Activated naive CD4-positive, alpha-beta T cell treated with anti-CD3 and anti-CD28 coated beads for 36 hours (primary cell): ENCODE measurements at regions not wholly inside any gene's neighbourhood (a gene's known extent, or its start where the extent isn't known, plus 50 kb on each side); places are given as distances from the start of the nearest gene placed in this dataset.

Source experiments
- CTCF ChIA-PET: fragments of 350-600 bp; sonication (Branson Sonifier 250); formaldehyde crosslinking; loops from one replicate; lab custom pipeline; 2021; ENCODE audit warnings: antibody characterized with exemption; lab: Charles Lee
- DNase-seq: peaks from one replicate; pipeline ENCODE4 v3.0.0-alpha.2; 2020
- H3K27ac Mint-ChIP-seq: one replicate; pipeline ENCODE4 v1.8.0; 2021; ENCODE audit warnings: mild to moderate bottlenecking, mixed read lengths
- H3K27me3 Mint-ChIP-seq: one replicate; pipeline ENCODE4 v1.8.0; 2021; ENCODE audit warnings: low read depth, mixed read lengths
- H3K36me3 Mint-ChIP-seq: one replicate; pipeline ENCODE4 v1.8.0; 2021; ENCODE audit warnings: low read depth, mixed read lengths
- H3K4me1 Mint-ChIP-seq: one replicate; pipeline ENCODE4 v1.8.0; 2021; ENCODE audit warnings: low read depth, mixed read lengths
- H3K4me3 Mint-ChIP-seq: one replicate; pipeline ENCODE4 v1.8.0; 2021; ENCODE audit warnings: mild to moderate bottlenecking, moderate library complexity, mixed read lengths
- H3K9me3 Mint-ChIP-seq: one replicate; pipeline ENCODE4 v1.8.0; 2021; ENCODE audit warnings: mixed read lengths
- intact Hi-C: fragments of 100-400 bp; cut with micrococcal nuclease; formaldehyde crosslinking; loops from one replicate; pipeline ENCODE4 v1.15.1; 2023

DNA sequence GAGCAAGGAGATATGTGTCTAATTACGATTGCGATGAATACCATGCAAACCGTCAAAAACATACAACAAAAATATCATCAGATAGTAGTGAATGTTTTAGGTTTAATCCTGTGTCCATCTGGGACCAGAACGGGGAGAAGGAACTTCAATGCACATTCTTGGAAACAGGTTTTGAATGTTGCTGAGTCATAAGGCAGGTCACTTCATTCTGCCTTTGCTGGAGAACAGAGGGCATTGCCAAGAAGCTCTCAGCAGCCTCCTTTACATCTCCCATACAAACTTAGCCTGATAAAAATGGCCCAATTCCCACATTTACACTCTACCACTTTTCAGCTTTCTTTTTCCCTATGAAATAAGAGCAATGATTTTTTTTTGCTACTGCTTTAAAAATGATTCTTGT lies 78.0 kb upstream of the KCNJ6 start:
- H3K27me3 Mint-ChIP-seq, result peaks cover 15% of the 10 kb centered on the region
- CTCF ChIA-PET, result no interaction called here
- DNase-seq, result no peak

DNA sequence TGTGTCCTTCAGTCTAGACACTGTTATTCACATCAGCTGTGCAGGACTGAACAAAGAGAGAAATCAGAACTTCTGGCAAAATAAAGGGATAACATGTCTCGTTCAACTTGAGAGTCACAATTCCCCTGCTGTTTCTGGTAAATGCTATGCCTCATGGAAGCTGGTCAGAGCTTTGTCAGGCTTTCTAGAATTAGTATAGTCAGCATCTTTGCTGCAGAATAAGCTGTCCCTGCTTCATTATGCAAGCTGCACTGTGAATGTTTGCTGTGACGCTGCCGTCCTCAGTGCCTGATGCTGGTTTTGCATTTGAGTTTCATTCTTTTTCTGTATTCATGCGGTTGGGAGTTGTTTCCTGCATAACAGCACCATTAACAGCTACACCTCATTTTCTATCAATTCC lies 96.4 kb upstream of the KCNJ6 start:
- Mint-ChIP-seq H3K36me3 (no peaks in the 10 kb centered on the region), H3K27me3 (peaks cover 6% of the 10 kb centered on the region), H3K9me3 (peaks cover 4% of the 10 kb centered on the region), H3K27ac (no peak overlapping the region), H3K4me1 (no peaks in the 10 kb centered on the region), H3K4me3 (no peak overlapping the region)
- intact Hi-C loops, result no loop called here
- CTCF ChIA-PET, result no interaction called here
- no peak for DNase-seq

More for the DNA sequence above, 78.0 kb upstream of the KCNJ6 start:
- H3K4me1 Mint-ChIP-seq, result no peaks in the 10 kb centered on the region
- H3K4me3 Mint-ChIP-seq, result no peak overlapping the region
- no peaks in the 10 kb centered on the region for H3K9me3 Mint-ChIP-seq
- no peak overlapping the region for H3K27ac Mint-ChIP-seq
- intact Hi-C loops, result no loop called here
- H3K36me3 Mint-ChIP-seq, result no peaks in the 10 kb centered on the region

DNA sequence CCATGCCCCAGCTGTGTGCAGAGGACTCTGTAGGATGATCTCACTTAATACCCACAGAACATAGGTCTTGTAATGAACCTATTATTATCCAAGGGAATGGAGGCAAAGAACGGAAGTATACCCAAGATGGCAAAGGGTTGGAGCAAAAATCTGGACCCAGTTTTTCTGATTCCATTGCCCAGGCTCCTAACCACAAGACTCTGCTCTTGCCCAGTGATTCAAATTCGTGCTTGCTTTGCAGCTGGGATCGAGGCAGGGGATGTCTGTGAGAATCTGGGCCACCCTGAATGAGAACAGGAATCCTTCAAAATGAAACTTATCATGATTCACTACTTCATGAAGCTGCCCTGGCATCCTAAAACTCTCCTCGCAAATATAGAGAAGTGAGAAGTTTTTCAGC lies 97.5 kb upstream of the KCNJ6 start:
- DNase-seq, result no peak
- Mint-ChIP-seq H3K4me3 (no peak overlapping the region), H3K9me3 (peaks cover 4% of the 10 kb centered on the region), H3K36me3 (no peaks in the 10 kb centered on the region), H3K27ac (no peak overlapping the region), H3K4me1 (no peaks in the 10 kb centered on the region), H3K27me3 (peaks cover 13% of the 10 kb centered on the region)
- intact Hi-C loops, result no loop called here
- CTCF ChIA-PET, result no interaction called here

DNA sequence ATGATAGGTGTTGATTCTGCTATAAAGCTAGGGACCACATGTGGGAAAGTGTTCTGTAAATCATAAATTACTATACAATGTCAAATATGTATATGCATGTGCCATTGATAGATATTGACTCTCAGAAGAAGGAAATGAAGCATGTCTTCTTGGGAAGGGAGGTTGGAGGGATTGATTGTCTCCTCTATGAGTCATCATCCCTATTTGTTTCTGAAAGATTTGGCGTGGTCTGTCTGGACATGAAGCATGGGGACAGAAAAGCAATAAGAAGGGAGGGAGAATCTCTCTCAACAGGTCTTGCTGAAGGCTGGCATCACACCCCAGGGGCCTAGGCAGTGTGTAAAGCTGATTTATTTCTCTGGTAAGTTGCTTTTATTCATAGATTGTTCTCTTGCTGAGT lies 98.0 kb upstream of the KCNJ6 start:
- Mint-ChIP-seq H3K27me3 (peaks cover 14% of the 10 kb centered on the region), H3K9me3 (peaks cover 4% of the 10 kb centered on the region), H3K36me3 (no peaks in the 10 kb centered on the region), H3K4me3 (no peak overlapping the region), H3K27ac (no peak overlapping the region), H3K4me1 (no peaks in the 10 kb centered on the region)
- DNase-seq, result no peak
- intact Hi-C loops, result no loop called here
- CTCF ChIA-PET, result no interaction called here

DNA sequence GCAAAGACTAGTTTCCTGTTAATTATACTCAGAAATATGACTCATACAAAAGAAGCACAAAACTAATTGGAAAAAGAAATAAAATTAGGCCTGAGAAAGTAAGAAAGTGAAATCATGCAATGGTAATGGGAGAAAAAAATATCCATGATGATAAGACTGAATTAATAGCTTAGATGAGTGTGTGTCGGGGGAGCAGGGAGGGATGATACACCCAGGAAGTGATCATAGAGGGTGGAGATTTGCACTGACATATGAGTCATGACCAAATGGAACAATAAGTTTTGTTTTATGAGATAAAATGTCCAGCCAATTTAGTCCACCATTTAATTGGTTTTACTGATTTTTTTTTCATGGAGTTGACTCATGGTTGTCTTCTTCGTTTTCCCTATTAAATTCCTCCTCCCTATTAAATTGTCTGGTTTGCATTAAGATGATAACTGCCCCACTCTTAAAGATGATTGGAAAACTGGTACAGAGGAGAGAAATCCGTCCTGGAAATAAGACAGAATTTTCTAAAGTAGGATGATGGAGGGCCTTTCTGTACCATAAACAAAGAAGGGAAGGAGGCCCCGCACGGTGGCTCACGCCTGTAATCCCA lies 111.7 kb upstream of the KCNJ6 start:
- CTCF ChIA-PET, result no interaction called here
- no peak overlapping the region for H3K4me3 Mint-ChIP-seq
- H3K9me3 Mint-ChIP-seq, result no peaks in the 10 kb centered on the region
- no peak for DNase-seq
- intact Hi-C loops, result no loop called here
- no peaks in the 10 kb centered on the region for H3K36me3 Mint-ChIP-seq
- peaks cover 13% of the 10 kb centered on the region for H3K27me3 Mint-ChIP-seq
- H3K4me1 Mint-ChIP-seq, result no peaks in the 10 kb centered on the region
- no peak overlapping the region for H3K27ac Mint-ChIP-seq

DNA sequence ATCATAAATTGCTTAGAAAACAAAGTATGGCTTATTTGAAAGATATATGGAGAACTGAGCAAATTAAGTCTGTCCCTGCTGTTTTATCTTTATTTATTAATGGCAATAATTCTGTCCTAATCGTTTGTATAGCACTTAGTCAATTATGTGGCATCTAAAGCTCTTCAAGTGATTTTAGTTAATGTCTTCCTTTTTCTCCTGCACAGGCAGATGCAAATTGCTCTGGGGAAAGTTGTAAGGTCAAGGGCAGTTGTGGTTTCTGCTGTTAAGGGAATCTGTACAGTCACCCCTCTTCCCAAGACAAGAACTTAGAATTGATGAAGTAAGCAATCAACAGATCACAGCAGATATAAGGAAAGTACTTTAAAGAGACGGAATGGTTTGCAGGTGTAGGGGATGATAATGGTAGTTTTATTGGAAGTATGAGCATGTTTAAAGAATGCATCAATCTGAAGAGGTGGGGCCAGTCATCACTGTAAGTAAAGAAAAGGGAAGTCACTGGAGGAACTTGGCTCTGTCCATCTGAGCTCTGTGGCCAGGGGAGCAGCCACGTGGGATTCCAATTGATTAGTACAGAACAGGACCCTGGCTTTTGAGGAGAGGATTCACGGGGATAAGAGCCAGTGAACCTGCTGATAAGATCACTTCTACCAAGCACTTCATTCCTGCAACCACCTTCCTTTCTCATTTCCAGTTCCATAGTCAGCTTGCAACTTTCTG lies 116.0 kb upstream of the KCNJ6 start:
- Mint-ChIP-seq H3K27me3 (peaks cover 18% of the 10 kb centered on the region), H3K9me3 (no peaks in the 10 kb centered on the region), H3K4me3 (no peak overlapping the region), H3K4me1 (no peaks in the 10 kb centered on the region), H3K27ac (no peak overlapping the region), H3K36me3 (no peaks in the 10 kb centered on the region)
- DNase-seq, result no peak
- intact Hi-C loops, result no loop called here
- CTCF ChIA-PET, result no interaction called here

DNA sequence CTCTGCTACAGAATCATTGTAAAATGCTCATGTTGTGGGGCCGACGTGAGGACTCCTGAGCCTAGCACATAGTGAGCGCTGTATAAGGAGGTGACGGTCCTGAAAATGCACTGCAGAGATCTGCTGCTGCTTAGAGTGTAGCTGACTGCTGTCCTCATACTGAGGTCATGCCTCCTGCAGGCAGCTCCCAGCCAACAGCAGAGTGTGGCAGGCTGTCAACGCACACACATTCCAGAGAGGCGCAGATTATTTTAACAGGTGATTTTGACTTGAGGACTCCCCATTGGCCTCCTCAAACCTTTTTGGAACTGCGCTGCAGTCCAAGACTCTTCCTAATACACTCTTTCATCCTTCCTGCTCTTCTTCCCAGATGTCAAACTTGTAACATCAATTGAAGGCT lies 119.8 kb upstream of the KCNJ6 start:
- no peaks in the 10 kb centered on the region for H3K4me1 Mint-ChIP-seq
- DNase-seq, result no peak
- H3K27ac Mint-ChIP-seq, result no peak overlapping the region
- H3K9me3 Mint-ChIP-seq, result no peaks in the 10 kb centered on the region
- intact Hi-C loops, result no loop called here
- CTCF ChIA-PET, result no interaction called here
- H3K36me3 Mint-ChIP-seq, result no peaks in the 10 kb centered on the region
- peaks cover 10% of the 10 kb centered on the region for H3K27me3 Mint-ChIP-seq
- no peak overlapping the region for H3K4me3 Mint-ChIP-seq

DNA sequence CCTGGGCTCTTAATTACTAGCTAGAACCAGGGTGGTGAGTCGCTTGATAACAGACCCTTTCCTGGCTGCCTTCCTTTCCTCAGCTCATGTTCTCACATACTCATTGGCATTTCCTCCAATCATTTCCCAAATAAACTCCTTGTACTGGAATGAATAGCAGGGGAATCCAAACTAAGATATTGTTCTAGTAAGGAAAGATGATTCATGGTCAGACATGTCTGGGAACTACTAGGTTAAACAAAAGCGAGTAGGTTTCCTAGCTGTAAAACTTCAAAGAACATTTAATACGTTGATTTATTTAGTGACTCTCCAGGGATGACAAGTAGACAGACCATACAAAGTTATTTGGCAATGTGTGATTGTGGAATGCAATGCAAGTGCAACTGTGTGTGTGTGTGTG lies 121.2 kb upstream of the KCNJ6 start:
- DNase-seq, result no peak
- no peaks in the 10 kb centered on the region for H3K4me1 Mint-ChIP-seq
- CTCF ChIA-PET, result interaction anchor here (1.1 kb wide), 1 partner anchor 10 kb away, joined by 3 read pairs; no protein-coding TSS in a partner anchor
- H3K27me3 Mint-ChIP-seq, result peaks cover 8% of the 10 kb centered on the region
- H3K36me3 Mint-ChIP-seq, result no peaks in the 10 kb centered on the region
- no peak overlapping the region for H3K27ac Mint-ChIP-seq
- intact Hi-C loops, result no loop called here
- no peaks in the 10 kb centered on the region for H3K9me3 Mint-ChIP-seq
- H3K4me3 Mint-ChIP-seq, result no peak overlapping the region

DNA sequence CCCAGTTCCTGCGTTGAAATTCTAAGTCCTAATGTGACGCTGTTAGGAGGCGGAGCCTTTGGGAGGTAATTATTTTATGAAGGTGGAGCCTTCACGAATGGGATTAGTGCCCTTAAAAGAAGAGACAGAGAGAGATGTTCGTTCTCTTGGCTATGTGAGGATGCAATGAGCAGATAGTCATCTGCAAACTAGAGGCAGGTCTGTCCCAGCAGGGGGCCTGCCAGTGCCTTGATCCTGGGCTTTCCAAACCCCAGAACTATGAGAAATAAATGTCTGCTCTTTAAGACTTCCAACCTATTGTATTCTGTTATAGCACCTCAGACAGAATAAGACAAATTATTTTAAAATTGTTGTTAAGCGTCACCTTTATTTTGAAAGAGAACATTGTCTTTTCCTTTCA lies 123.1 kb upstream of the KCNJ6 start:
- no peak overlapping the region for H3K27ac Mint-ChIP-seq
- H3K36me3 Mint-ChIP-seq, result no peaks in the 10 kb centered on the region
- no peak overlapping the region for H3K4me3 Mint-ChIP-seq
- intact Hi-C loops, result no loop called here
- CTCF ChIA-PET, result no interaction called here
- DNase-seq, result no peak
- H3K9me3 Mint-ChIP-seq, result no peaks in the 10 kb centered on the region
- H3K27me3 Mint-ChIP-seq, result peaks cover 10% of the 10 kb centered on the region
- no peaks in the 10 kb centered on the region for H3K4me1 Mint-ChIP-seq

DNA sequence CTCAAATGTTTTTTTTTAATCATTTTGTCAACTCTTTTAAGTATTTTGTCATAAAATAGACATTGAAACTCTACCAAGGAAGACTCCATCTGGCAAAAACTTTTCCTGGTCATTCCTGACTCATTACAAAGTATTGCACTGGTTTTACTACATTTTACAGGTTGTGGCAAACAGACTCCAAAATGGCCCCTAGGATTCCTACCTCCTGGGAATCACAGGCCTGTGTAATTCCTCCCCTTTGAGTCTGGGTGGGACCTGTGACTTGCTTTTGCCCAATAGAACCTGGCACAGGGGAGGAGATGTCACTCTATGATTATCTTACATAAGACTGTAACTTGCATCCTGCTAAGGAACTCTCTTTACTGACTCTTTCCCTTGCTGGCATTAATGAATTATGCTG lies 123.6 kb upstream of the KCNJ6 start:
- CTCF ChIA-PET, result no interaction called here
- peaks cover 10% of the 10 kb centered on the region for H3K27me3 Mint-ChIP-seq
- H3K36me3 Mint-ChIP-seq, result no peaks in the 10 kb centered on the region
- H3K4me3 Mint-ChIP-seq, result no peak overlapping the region
- DNase-seq, result no peak
- H3K27ac Mint-ChIP-seq, result no peak overlapping the region
- H3K9me3 Mint-ChIP-seq, result no peaks in the 10 kb centered on the region
- H3K4me1 Mint-ChIP-seq, result no peaks in the 10 kb centered on the region
- intact Hi-C loops, result no loop called here

DNA sequence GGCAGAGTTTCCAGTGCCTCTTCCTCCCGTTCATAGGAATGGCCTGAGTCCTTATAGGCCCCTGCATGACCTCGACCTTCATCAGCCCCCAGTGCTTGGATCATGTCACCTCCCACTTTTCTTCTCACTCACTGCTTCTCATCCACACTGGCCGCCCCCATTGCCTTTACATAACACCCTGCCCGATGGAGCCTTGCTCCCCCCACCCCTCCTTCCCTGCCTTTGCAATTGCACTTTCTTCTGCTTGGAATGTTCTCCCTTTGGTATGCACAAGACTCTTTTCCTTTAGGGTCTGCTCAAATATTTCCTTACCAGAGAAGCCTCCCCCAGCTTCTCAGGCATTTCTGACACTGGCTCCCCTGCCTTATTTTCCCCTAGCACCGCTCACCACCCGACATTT lies 125.2 kb upstream of the KCNJ6 start:
- Mint-ChIP-seq H3K4me3 (no peak overlapping the region), H3K36me3 (no peaks in the 10 kb centered on the region), H3K27me3 (peaks cover 17% of the 10 kb centered on the region), H3K27ac (no peak overlapping the region), H3K4me1 (no peaks in the 10 kb centered on the region), H3K9me3 (no peaks in the 10 kb centered on the region)
- DNase-seq, result no peak
- CTCF ChIA-PET, result no interaction called here
- intact Hi-C loops, result no loop called here

DNA sequence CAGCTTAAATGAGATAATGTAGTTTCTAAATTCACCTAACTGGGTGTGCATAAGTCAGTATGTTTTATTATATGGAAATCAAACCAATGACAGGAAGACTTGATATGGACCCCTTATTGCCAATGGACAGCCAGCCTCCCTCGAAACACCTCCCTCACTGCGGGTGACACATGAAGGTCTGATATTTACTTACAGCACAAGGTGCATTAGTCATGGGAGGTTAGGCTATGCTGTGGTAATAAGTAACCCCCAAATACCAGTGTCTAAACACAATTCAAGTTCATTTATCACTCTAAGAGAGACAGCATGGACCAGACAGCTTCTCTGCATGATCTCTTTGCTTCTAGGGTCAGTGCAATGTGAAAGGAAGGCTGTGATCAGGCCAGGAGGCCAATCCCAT lies 126.0 kb upstream of the KCNJ6 start:
- H3K27me3 Mint-ChIP-seq, result peaks cover 16% of the 10 kb centered on the region
- no peak for DNase-seq

DNA sequence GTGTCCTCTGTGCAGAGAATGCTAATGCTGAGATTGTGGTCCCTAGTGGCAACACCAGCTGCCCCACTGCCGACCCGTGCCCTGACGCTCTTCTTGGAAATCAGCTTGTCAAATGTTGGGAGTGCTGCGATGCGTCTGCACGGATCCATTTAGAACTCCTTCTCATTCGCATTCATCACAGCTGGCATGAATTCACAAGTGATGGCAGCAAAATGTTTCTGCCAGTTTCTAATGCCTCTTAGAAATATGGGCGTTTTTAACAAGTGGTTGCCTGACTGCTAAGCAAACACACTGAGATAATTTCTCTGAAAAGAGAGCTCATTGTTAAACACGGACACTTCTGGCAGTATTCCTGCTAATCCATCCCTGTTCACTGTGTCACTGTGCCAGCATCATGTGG lies 131.9 kb upstream of the KCNJ6 start:
- no peaks in the 10 kb centered on the region for H3K4me1 Mint-ChIP-seq
- no peaks in the 10 kb centered on the region for H3K36me3 Mint-ChIP-seq
- H3K4me3 Mint-ChIP-seq, result no peak overlapping the region
- peaks cover 18% of the 10 kb centered on the region for H3K27me3 Mint-ChIP-seq
- no peak for DNase-seq
- CTCF ChIA-PET, result interaction anchor here (1.1 kb wide), 1 partner anchor 11 kb away, joined by 3 read pairs; no protein-coding TSS in a partner anchor
- no peaks in the 10 kb centered on the region for H3K9me3 Mint-ChIP-seq
- intact Hi-C loops, result no loop called here
- no peak overlapping the region for H3K27ac Mint-ChIP-seq

More for the DNA sequence above, 126.0 kb upstream of the KCNJ6 start:
- Mint-ChIP-seq H3K4me3 (no peak overlapping the region), H3K9me3 (no peaks in the 10 kb centered on the region), H3K27ac (no peak overlapping the region), H3K4me1 (no peaks in the 10 kb centered on the region), H3K36me3 (no peaks in the 10 kb centered on the region)
- intact Hi-C loops, result no loop called here
- CTCF ChIA-PET, result no interaction called here
